ENCODE measurements at regions not wholly inside any gene's neighbourhood (a gene's known extent, or its start where the extent isn't known, plus 50 kb on each side); places are given as distances from the start of the nearest gene placed in this dataset.

DNA sequence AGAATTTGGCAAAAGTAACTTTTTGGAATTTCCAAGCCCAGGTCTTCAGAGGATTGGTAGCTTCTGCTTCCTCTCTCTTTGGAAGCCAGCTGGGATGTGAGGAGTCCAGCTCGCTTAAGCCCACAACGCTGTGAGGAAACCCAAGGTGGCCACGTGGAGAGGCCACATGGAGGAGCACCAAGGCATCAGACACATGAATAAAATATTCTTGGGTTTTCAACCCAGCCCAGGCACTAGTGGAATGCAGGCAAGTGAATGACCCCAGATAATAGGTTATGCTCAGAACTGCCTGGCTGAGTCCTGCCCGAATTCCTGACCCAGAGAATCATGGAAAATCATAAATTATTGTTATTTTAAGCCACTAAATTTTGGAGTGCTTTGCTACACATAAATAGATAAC is 119.7 kb upstream of the PARP11 start:
- 3% methylated on average over 4 of the region's 4 CpGs for WGBS (ENCODE audit: insufficient coverage, insufficient replicate concordance, low lambda C conversion rate, missing lambda C conversion rate)
- no peaks in the 10 kb centered on the region for H3K79me2 ChIP-seq (ENCODE audit: control insufficient read depth, insufficient read depth, low read length)
- DNase-seq (ENCODE audit: low read depth, low spot score) (no peak), FAIRE-seq (no peak), ATAC-seq (no peak)
- ChIA-PET CTCF (interaction anchor here (0.9 to 9.7 kb wide), 6 partner anchors 28 to 286 kb away, joined by 3 to 61 read pairs (median 6); no protein-coding TSS in a partner anchor), RAD21 (ENCODE audit: unreplicated experiment) (interaction anchor here (1.8 kb wide), 1 partner anchor 284 kb away, joined by 11 read pairs; no protein-coding TSS in a partner anchor), SMC1A (ENCODE audit: uncharacterized antibody, unreplicated experiment) (interaction anchor here (0.8 to 11.2 kb wide), 6 partner anchors 51 to 500 kb away, joined by 3 to 91 read pairs (median 4); no protein-coding TSS in a partner anchor), POLR2A (no interaction called here)
- no peaks in the 10 kb centered on the region for H4K20me1 ChIP-seq (ENCODE audit: control insufficient read depth, insufficient read depth)
- no peak overlapping the region for H3K4me2 ChIP-seq (ENCODE audit: control insufficient read depth, insufficient read depth)
- in situ Hi-C loops (cut with MboI) (loop anchor here (5.0 kb wide), 1 partner anchor 284 kb away; no protein-coding TSS in a partner anchor), intact Hi-C loops (cut with micrococcal nuclease; ENCODE audit: unreplicated experiment) (loop anchor here (10.0 kb wide), 1 partner anchor 532 kb away; no protein-coding TSS in a partner anchor)
- H3K4me1 ChIP-seq (ENCODE audit: control insufficient read depth, insufficient read depth, low read length): peaks cover 8% of the 10 kb centered on the region
- H2AFZ ChIP-seq (ENCODE audit: control insufficient read depth, low read depth, low read length): no peak overlapping the region
- TF ChIP-seq ZNF24 (IDR thresholded peaks at IDR 0.05) (no peak), RUNX3 (IDR thresholded peaks at IDR 0.05; ENCODE audit: low read length) (no peak), ZNF622 (IDR thresholded peaks at IDR 0.05) (no peak), NFYB (IDR thresholded peaks at IDR 0.05; ENCODE audit: insufficient read depth, low read depth, low read length) (no peak), MYB (IDR thresholded peaks at IDR 0.05; ENCODE audit: borderline replicate concordance, low read depth, low read length) (no peak), NRF1 (conservative IDR thresholded peaks at IDR 0.05; ENCODE audit: low read depth, low read length) (no peak), BCL11A (IDR thresholded peaks at IDR 0.05; ENCODE audit: low read depth, low read length) (no peak), POLR2AphosphoS5 (IDR thresholded peaks at IDR 0.05; ENCODE audit: low read length) (no peak), TARDBP (IDR thresholded peaks at IDR 0.05; ENCODE audit: borderline replicate concordance) (no peak), TBL1XR1 (IDR thresholded peaks at IDR 0.05; ENCODE audit: low read depth, low read length) (no peak), DPF2 (IDR thresholded peaks at IDR 0.05) (no peak), FOXM1 (IDR thresholded peaks at IDR 0.05; ENCODE audit: low read depth, low read length) (no peak), BHLHE40 (IDR thresholded peaks at IDR 0.05; ENCODE audit: borderline replicate concordance in 1 of 2, low read depth in 2 of 2, low read length in 1 of 2) (no peak)
- TF ChIP-seq, protein P1, sequence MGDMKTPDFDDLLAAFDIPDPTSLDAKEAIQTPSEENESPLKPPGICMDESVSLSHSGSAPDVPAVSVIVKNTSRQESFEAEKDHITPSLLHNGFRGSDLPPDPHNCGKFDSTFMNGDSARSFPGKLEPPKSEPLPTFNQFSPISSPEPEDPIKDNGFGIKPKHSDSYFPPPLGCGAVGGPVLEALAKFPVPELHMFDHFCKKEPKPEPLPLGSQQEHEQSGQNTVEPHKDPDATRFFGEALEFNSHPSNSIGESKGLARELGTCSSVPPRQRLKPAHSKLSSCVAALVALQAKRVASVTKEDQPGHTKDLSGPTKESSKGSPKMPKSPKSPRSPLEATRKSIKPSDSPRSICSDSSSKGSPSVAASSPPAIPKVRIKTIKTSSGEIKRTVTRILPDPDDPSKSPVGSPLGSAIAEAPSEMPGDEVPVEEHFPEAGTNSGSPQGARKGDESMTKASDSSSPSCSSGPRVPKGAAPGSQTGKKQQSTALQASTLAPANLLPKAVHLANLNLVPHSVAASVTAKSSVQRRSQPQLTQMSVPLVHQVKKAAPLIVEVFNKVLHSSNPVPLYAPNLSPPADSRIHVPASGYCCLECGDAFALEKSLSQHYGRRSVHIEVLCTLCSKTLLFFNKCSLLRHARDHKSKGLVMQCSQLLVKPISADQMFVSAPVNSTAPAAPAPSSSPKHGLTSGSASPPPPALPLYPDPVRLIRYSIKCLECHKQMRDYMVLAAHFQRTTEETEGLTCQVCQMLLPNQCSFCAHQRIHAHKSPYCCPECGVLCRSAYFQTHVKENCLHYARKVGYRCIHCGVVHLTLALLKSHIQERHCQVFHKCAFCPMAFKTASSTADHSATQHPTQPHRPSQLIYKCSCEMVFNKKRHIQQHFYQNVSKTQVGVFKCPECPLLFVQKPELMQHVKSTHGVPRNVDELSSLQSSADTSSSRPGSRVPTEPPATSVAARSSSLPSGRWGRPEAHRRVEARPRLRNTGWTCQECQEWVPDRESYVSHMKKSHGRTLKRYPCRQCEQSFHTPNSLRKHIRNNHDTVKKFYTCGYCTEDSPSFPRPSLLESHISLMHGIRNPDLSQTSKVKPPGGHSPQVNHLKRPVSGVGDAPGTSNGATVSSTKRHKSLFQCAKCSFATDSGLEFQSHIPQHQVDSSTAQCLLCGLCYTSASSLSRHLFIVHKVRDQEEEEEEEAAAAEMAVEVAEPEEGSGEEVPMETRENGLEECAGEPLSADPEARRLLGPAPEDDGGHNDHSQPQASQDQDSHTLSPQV (IDR thresholded peaks at IDR 0.05): no peak
- TF ChIP-seq, protein P2, sequence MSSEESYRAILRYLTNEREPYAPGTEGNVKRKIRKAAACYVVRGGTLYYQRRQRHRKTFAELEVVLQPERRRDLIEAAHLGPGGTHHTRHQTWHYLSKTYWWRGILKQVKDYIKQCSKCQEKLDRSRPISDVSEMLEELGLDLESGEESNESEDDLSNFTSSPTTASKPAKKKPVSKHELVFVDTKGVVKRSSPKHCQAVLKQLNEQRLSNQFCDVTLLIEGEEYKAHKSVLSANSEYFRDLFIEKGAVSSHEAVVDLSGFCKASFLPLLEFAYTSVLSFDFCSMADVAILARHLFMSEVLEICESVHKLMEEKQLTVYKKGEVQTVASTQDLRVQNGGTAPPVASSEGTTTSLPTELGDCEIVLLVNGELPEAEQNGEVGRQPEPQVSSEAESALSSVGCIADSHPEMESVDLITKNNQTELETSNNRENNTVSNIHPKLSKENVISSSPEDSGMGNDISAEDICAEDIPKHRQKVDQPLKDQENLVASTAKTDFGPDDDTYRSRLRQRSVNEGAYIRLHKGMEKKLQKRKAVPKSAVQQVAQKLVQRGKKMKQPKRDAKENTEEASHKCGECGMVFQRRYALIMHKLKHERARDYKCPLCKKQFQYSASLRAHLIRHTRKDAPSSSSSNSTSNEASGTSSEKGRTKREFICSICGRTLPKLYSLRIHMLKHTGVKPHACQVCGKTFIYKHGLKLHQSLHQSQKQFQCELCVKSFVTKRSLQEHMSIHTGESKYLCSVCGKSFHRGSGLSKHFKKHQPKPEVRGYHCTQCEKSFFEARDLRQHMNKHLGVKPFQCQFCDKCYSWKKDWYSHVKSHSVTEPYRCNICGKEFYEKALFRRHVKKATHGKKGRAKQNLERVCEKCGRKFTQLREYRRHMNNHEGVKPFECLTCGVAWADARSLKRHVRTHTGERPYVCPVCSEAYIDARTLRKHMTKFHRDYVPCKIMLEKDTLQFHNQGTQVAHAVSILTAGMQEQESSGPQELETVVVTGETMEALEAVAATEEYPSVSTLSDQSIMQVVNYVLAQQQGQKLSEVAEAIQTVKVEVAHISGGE (CRISPR knock-in tag; IDR thresholded peaks at IDR 0.05): no peak
- H3K27me3 ChIP-seq (replicated peaks in 1 of 2; ENCODE audit: control insufficient read depth in 2 of 2, insufficient read depth in 2 of 2, low read length in 1 of 2): no peaks in the 10 kb centered on the region; a peak in 1 of 4 replicates
- H3K27ac ChIP-seq (ENCODE audit: control insufficient read depth, insufficient read depth): no peak overlapping the region
- H3K36me3 ChIP-seq (ENCODE audit: control insufficient read depth in 2 of 2, insufficient read depth in 2 of 2, low read length in 1 of 2): no peaks in the 10 kb centered on the region
- H3K9ac ChIP-seq (ENCODE audit: control insufficient read depth, insufficient read depth, low read length): no peak overlapping the region
- no peak overlapping the region for H3K4me3 ChIP-seq
- no peaks in the 10 kb centered on the region for H3K9me3 ChIP-seq (replicated peaks; ENCODE audit: control insufficient read depth, insufficient read depth, low read length)
- BruUV-seq (replicated peaks): no TSS peak
